K562 (cell line): ENCODE measurements at regions not wholly inside any gene's neighbourhood (a gene's known extent, or its start where the extent isn't known, plus 50 kb on each side); places are given as distances from the start of the nearest gene placed in this dataset.

Experiments used
- ATAC-seq: fragments of 200-7000 bp; cut with Tn5 transposase; 3 replicates; pipeline ENCODE4 v1.9.1; 2020; ENCODE audit warnings: moderate library complexity
- BruUV-seq: library from RNA; stranded (reverse); fragments of 400-500 nt; replicated peaks from 2 replicates; lab custom pipeline; 2021; lab: Mats Ljungman, UMichigan
- CTCF ChIA-PET: fragments of 300-600 bp; formaldehyde crosslinking; extraction: SDS; loops from one replicate; lab custom pipeline; 2021; ENCODE audit warnings: low intra/inter-chr PET ratio; lab: Yijun Ruan, JAX
- POLR2A ChIA-PET: fragments of 300-600, 350-650 bp; sonication (Branson Sonifier 250); formaldehyde crosslinking; extraction: SDS; loops from one replicate; lab custom pipeline; 2021; ENCODE audit warnings: antibody characterized with exemption, inconsistent platforms; lab: Yijun Ruan, JAX
- DNase-seq, 4 experiments: peaks; one replicate each; pipeline versions ENCODE4 v3.0.0 to v3.0.0-alpha.2; 2011 to 2018; ENCODE audit warnings: low spot score in 3 of 4, mixed read lengths in 3 of 4; ENCODE audit errors: extremely low read depth in 1 of 4
- FAIRE-seq: peaks from 2 replicates; lab custom pipeline; 2011; peaks lifted over from hg19 to GRCh38; lab: Jason Lieb, UNC
- H2AFZ ChIP-seq: 2 replicates; pipeline ENCODE4 v1.6.0; 2011; ENCODE audit warnings: low read depth, low read length, control low read depth, inconsistent platforms
- H3K27ac ChIP-seq: fragments of 200-600 bp; 3 replicates; pipeline ENCODE4 v1.8.0; 2011; ENCODE audit warnings: low read depth, mild to moderate bottlenecking, control low read depth, inconsistent platforms, low read length, moderate library complexity, mixed read lengths; ENCODE audit errors: extremely low read depth
- H3K27me3 ChIP-seq, 2 experiments: fragments of 300-600 bp in 1 of 2; 2 replicates in 1 of 2; 3 replicates in 1 of 2; pipeline versions ENCODE4 v1.6.0 to v1.8.0; 2011; ENCODE audit warnings: inconsistent platforms in 2 of 2, low read length in 2 of 2, mild to moderate bottlenecking in 1 of 2, mixed read lengths in 1 of 2, moderate library complexity in 1 of 2; ENCODE audit not compliant: control insufficient read depth in 2 of 2, insufficient read depth in 2 of 2
- H3K36me3 ChIP-seq: fragments of 300-600 bp; 3 replicates; pipeline ENCODE4 v1.8.0; 2011; ENCODE audit warnings: mild to moderate bottlenecking, low read length, inconsistent platforms; ENCODE audit not compliant: control insufficient read depth, insufficient read depth
- H3K4me1 ChIP-seq, 2 experiments: fragments of 200-600 bp in 1 of 2; replicated peaks in 1 of 2; 2 replicates in 1 of 2; 3 replicates in 1 of 2; pipeline versions ENCODE4 v1.5.1 to v1.8.0; 2011; ENCODE audit warnings: inconsistent platforms in 2 of 2, low read length in 2 of 2, mild to moderate bottlenecking in 1 of 2, mixed read lengths in 1 of 2, moderate library complexity in 1 of 2; ENCODE audit not compliant: control insufficient read depth in 2 of 2, insufficient read depth in 2 of 2
- H3K4me2 ChIP-seq: 2 replicates; pipeline ENCODE4 v1.6.1; 2011; ENCODE audit warnings: low read length, control low read depth, inconsistent platforms, mixed read lengths; ENCODE audit not compliant: insufficient read depth
- H3K4me3 ChIP-seq: fragments of 200-600 bp; sonication (generic), shearing (Covaris generic); 2 replicates; pipeline ENCODE4 v1.5.1; 2016; ENCODE audit warnings: control low read depth, inconsistent platforms
- H3K79me2 ChIP-seq: fragments of 200-600 bp; 3 replicates; pipeline ENCODE4 v1.8.0; 2011; ENCODE audit warnings: low read length, inconsistent platforms; ENCODE audit not compliant: control insufficient read depth, insufficient read depth
- H3K9ac ChIP-seq, 2 experiments: 2 replicates each; pipeline versions ENCODE4 v1.6.0 to v1.6.1; 2011; ENCODE audit warnings: low read depth in 2 of 2, low read length in 2 of 2, control low read depth in 1 of 2, inconsistent platforms in 1 of 2, mild to moderate bottlenecking in 1 of 2, mixed read lengths in 1 of 2; ENCODE audit not compliant: insufficient read depth in 1 of 2
- H3K9me1 ChIP-seq: one replicate; pipeline ENCODE4 v1.6.0; 2011; ENCODE audit warnings: inconsistent platforms, mild to moderate bottlenecking, low read length, moderate library complexity; ENCODE audit not compliant: control insufficient read depth, insufficient read depth
- H3K9me3 ChIP-seq: replicated peaks from 2 replicates; pipeline ENCODE4 v1.5.1; 2011; ENCODE audit warnings: low read depth, low read length, inconsistent platforms; ENCODE audit not compliant: control insufficient read depth, insufficient read depth
- H4K20me1 ChIP-seq: replicated peaks from 2 replicates; pipeline ENCODE4 v1.6.1; 2011; ENCODE audit warnings: low read length, inconsistent platforms, mixed read lengths; ENCODE audit not compliant: control insufficient read depth, insufficient read depth
- BACH1 ChIP-seq: fragments of 200-800 bp; sonication (Bioruptor generic); IDR thresholded peaks from 2 replicates; pipeline ENCODE4 v1.6.1; 2016; ENCODE audit warnings: missing genetic modification characterization, missing compliant biosample characterization
- BRD9 ChIP-seq: fragments of 450-650 bp; IDR thresholded peaks from 2 replicates; pipeline ENCODE4 v1.6.1; 2018; ENCODE audit warnings: low read depth; ENCODE audit not compliant: partially characterized antibody
- CBX1 ChIP-seq: sonication (generic); IDR thresholded peaks from 2 replicates; pipeline ENCODE4 v1.6.1; 2016; ENCODE audit warnings: antibody characterized with exemption, low read depth, mild to moderate bottlenecking
- CXXC5 ChIP-seq: fragments of 250-450 bp; sonication (Bioruptor Pico); IDR thresholded peaks from 2 replicates; pipeline ENCODE4 v1.8.0; 2022; ENCODE audit warnings: inconsistent platforms, mild to moderate bottlenecking, moderate library complexity
- EP400 ChIP-seq: fragments of 450-650 bp; IDR thresholded peaks from 2 replicates; pipeline ENCODE4 v1.6.1; 2017; ENCODE audit warnings: antibody characterized with exemption, mild to moderate bottlenecking, moderate library complexity
- PCBP1 ChIP-seq: fragments of 200-400 bp; formaldehyde crosslinking; IDR thresholded peaks from 2 replicates; pipeline ENCODE4 v1.6.1; 2018; ENCODE audit warnings: mild to moderate bottlenecking, low read depth, low read length; ENCODE audit not compliant: poor library complexity, severe bottlenecking
- WGBS: fragments of 100-300 bp; shearing (Covaris generic); methylation state at CpG from one replicate; pipeline ENCODE4 v1.1.6; 2016; ENCODE audit warnings: low coverage, mixed read lengths; ENCODE audit not compliant: insufficient coverage; ENCODE audit errors: missing lambda C conversion rate; 5-methylcytosine and 5-hydroxymethylcytosine counted together
- in situ Hi-C: fragments of 300-500 bp; cut with MboI; formaldehyde crosslinking; loops from 4 replicates; pipeline ENCODE4 v1.15.0; 2018; ENCODE audit warnings: inconsistent platforms, mixed read lengths
- intact Hi-C: fragments of 100-400 bp; cut with micrococcal nuclease; formaldehyde crosslinking; loops from 2 replicates; pipeline ENCODE4 v1.14.2; 2022
- TF ChIP-seq, protein P1 (sequence below): sonication (generic); formaldehyde crosslinking; IDR thresholded peaks from 2 replicates; pipeline ENCODE4 v1.8.1; 2023; ENCODE audit warnings: missing genetic modification reagents, mild to moderate bottlenecking, borderline replicate concordance
- TF ChIP-seq, protein P2 (sequence below): sonication (generic); formaldehyde crosslinking; IDR thresholded peaks from 2 replicates; pipeline ENCODE4 v1.8.1; 2022; ENCODE audit warnings: missing genetic modification reagents
- TF ChIP-seq, protein P3 (sequence below), 3 experiments: IDR thresholded peaks in 2 of 3; conservative IDR thresholded peaks in 1 of 3; 2 replicates each; pipeline ENCODE4 v1.5.1; 2011 to 2012; ENCODE audit warnings: low read length in 3 of 3, mild to moderate bottlenecking in 3 of 3, control low read depth in 2 of 3, improper control_type of control experiment in 1 of 3, inconsistent platforms in 1 of 3, low read depth in 1 of 3, mixed read lengths in 1 of 3, moderate library complexity in 1 of 3; ENCODE audit not compliant: insufficient read depth in 2 of 3
- TF ChIP-seq, protein P4 (sequence below), 2 experiments: IDR thresholded peaks; 2 replicates each; pipeline ENCODE4 v1.6.1; 2012; ENCODE audit warnings: improper control_type of control experiment in 2 of 2, low read depth in 2 of 2, low read length in 2 of 2, borderline replicate concordance in 1 of 2

DNA sequence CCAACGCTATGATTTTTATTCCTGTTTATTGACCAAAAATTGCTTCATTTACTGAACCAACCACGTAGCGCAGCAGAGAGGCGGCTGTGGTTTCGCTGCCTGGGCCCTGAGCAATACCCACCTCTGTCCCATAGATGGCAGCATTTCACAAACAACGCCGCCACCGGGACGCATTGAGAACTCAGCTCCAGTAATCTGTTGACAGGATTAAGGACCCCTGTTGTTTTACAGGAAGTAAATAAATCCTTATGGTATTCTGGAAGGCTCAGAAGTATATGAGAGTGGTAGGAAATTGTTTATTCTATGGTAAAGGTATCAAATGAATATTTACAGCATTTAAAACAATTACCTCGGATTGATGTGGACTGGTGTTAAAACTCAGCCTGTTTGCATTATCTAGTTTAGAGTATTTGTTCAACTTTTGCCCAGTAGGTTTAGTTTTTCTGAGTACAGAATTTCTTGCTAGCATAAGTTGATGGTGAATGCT is 547.9 kb upstream of the SLC35B3 start:
- Histone ChIP-seq H3K4me3 (no peak overlapping the region), H2AFZ (no peak overlapping the region), H3K4me2 (no peak overlapping the region), H4K20me1 (no peaks in the 10 kb centered on the region), H3K9me3 (no peaks in the 10 kb centered on the region), H3K9me1 (no peaks in the 10 kb centered on the region), H3K27me3 (no peaks in the 10 kb centered on the region), H3K4me1 (no peaks in the 10 kb centered on the region), H3K9ac (no peak overlapping the region), H3K79me2 (no peaks in the 10 kb centered on the region), H3K27ac (no peak overlapping the region), H3K36me3 (no peaks in the 10 kb centered on the region)
- ChIA-PET POLR2A (no interaction called here), CTCF (interaction anchor here (0.6 to 1.8 kb wide), 4 partner anchors 11 to 1452 kb away, joined by 3 to 12 read pairs (median 6); partner anchors contain the start of gene TFAP2A)
- ATAC-seq (peak; percentile 98), FAIRE-seq (peak; percentile 93), DNase-seq (peak; percentile 68 to 80 (median 73))
- intact Hi-C loops, result loop anchor here (1.0 to 2.0 kb wide), 2 partner anchors 852 to 1446 kb away; no protein-coding TSS in a partner anchor
- 4% methylated on average over 10 of the region's 10 CpGs for WGBS
- no TSS peak for BruUV-seq
- in situ Hi-C loops, result loop anchor here (5.0 kb wide), 1 partner anchor 1449 kb away; no protein-coding TSS in a partner anchor
- TF ChIP-seq CBX1 (no peak), CXXC5 (CRISPR knock-in tag) (no peak), BACH1 (tag) (no peak), PCBP1 (no peak), EP400 (no peak), BRD9 (no peak)
- TF ChIP-seq, protein P1, sequence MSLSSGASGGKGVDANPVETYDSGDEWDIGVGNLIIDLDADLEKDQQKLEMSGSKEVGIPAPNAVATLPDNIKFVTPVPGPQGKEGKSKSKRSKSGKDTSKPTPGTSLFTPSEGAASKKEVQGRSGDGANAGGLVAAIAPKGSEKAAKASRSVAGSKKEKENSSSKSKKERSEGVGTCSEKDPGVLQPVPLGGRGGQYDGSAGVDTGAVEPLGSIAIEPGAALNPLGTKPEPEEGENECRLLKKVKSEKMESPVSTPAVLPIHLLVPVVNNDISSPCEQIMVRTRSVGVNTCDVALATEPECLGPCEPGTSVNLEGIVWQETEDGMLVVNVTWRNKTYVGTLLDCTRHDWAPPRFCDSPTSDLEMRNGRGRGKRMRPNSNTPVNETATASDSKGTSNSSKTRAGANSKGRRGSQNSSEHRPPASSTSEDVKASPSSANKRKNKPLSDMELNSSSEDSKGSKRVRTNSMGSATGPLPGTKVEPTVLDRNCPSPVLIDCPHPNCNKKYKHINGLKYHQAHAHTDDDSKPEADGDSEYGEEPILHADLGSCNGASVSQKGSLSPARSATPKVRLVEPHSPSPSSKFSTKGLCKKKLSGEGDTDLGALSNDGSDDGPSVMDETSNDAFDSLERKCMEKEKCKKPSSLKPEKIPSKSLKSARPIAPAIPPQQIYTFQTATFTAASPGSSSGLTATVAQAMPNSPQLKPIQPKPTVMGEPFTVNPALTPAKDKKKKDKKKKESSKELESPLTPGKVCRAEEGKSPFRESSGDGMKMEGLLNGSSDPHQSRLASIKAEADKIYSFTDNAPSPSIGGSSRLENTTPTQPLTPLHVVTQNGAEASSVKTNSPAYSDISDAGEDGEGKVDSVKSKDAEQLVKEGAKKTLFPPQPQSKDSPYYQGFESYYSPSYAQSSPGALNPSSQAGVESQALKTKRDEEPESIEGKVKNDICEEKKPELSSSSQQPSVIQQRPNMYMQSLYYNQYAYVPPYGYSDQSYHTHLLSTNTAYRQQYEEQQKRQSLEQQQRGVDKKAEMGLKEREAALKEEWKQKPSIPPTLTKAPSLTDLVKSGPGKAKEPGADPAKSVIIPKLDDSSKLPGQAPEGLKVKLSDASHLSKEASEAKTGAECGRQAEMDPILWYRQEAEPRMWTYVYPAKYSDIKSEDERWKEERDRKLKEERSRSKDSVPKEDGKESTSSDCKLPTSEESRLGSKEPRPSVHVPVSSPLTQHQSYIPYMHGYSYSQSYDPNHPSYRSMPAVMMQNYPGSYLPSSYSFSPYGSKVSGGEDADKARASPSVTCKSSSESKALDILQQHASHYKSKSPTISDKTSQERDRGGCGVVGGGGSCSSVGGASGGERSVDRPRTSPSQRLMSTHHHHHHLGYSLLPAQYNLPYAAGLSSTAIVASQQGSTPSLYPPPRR (CRISPR knock-in tag), result no peak
- TF ChIP-seq, protein P2, sequence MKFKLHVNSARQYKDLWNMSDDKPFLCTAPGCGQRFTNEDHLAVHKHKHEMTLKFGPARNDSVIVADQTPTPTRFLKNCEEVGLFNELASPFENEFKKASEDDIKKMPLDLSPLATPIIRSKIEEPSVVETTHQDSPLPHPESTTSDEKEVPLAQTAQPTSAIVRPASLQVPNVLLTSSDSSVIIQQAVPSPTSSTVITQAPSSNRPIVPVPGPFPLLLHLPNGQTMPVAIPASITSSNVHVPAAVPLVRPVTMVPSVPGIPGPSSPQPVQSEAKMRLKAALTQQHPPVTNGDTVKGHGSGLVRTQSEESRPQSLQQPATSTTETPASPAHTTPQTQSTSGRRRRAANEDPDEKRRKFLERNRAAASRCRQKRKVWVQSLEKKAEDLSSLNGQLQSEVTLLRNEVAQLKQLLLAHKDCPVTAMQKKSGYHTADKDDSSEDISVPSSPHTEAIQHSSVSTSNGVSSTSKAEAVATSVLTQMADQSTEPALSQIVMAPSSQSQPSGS (CRISPR knock-in tag), result no peak
- TF ChIP-seq, protein P3, sequence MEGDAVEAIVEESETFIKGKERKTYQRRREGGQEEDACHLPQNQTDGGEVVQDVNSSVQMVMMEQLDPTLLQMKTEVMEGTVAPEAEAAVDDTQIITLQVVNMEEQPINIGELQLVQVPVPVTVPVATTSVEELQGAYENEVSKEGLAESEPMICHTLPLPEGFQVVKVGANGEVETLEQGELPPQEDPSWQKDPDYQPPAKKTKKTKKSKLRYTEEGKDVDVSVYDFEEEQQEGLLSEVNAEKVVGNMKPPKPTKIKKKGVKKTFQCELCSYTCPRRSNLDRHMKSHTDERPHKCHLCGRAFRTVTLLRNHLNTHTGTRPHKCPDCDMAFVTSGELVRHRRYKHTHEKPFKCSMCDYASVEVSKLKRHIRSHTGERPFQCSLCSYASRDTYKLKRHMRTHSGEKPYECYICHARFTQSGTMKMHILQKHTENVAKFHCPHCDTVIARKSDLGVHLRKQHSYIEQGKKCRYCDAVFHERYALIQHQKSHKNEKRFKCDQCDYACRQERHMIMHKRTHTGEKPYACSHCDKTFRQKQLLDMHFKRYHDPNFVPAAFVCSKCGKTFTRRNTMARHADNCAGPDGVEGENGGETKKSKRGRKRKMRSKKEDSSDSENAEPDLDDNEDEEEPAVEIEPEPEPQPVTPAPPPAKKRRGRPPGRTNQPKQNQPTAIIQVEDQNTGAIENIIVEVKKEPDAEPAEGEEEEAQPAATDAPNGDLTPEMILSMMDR (IDR thresholded peaks at IDR 0.05 in 2 of 3, conservative IDR thresholded peaks at IDR 0.05 in 1 of 3; ENCODE audit: insufficient read depth in 2 of 3, low read depth in 1 of 3, low read length in 3 of 3), result peak; percentile 94 to 97 (median 96)
- TF ChIP-seq, protein P4, sequence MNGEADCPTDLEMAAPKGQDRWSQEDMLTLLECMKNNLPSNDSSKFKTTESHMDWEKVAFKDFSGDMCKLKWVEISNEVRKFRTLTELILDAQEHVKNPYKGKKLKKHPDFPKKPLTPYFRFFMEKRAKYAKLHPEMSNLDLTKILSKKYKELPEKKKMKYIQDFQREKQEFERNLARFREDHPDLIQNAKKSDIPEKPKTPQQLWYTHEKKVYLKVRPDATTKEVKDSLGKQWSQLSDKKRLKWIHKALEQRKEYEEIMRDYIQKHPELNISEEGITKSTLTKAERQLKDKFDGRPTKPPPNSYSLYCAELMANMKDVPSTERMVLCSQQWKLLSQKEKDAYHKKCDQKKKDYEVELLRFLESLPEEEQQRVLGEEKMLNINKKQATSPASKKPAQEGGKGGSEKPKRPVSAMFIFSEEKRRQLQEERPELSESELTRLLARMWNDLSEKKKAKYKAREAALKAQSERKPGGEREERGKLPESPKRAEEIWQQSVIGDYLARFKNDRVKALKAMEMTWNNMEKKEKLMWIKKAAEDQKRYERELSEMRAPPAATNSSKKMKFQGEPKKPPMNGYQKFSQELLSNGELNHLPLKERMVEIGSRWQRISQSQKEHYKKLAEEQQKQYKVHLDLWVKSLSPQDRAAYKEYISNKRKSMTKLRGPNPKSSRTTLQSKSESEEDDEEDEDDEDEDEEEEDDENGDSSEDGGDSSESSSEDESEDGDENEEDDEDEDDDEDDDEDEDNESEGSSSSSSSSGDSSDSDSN (IDR thresholded peaks at IDR 0.05; ENCODE audit: borderline replicate concordance in 1 of 2, low read depth in 2 of 2, low read length in 2 of 2), result no peak
